Left ventricle myocardium inferior (tissue), 1 donor: ENCODE measurements at regions not wholly inside any gene's neighbourhood (a gene's known extent, or its start where the extent isn't known, plus 50 kb on each side); places are given as distances from the start of the nearest gene placed in this dataset.

ENCODE experiments used
- DNase-seq: peaks from one replicate; pipeline ENCODE4 v3.0.0-alpha.2; 2020
- H3K27ac ChIP-seq: fragments of 200-600 bp; replicated peaks from 2 replicates; pipeline ENCODE4 v1.8.0; 2021
- H3K27me3 ChIP-seq: fragments of 200-600 bp; 2 replicates; pipeline ENCODE4 v1.8.0; 2021; ENCODE audit warnings: low read depth
- H3K36me3 ChIP-seq: fragments of 200-600 bp; 2 replicates; pipeline ENCODE4 v1.8.0; 2021
- H3K4me1 ChIP-seq: fragments of 200-600 bp; 2 replicates; pipeline ENCODE4 v1.8.0; 2021
- H3K4me3 ChIP-seq: fragments of 200-600 bp; 2 replicates; pipeline ENCODE4 v1.8.0; 2021; ENCODE audit warnings: mild to moderate bottlenecking, moderate library complexity
- H3K9me3 ChIP-seq: fragments of 200-600 bp; replicated peaks from 2 replicates; pipeline ENCODE4 v1.8.0; 2021
- intact Hi-C: fragments of 100-400 bp; cut with micrococcal nuclease; formaldehyde crosslinking; loops from one replicate; pipeline ENCODE4 v1.11.0; 2022
- TF ChIP-seq, protein P1 (sequence below): fragments of 200-600 bp; IDR thresholded peaks from 2 replicates; pipeline ENCODE4 v1.8.0; 2021; ENCODE audit warnings: antibody characterized with exemption, mild to moderate bottlenecking, borderline replicate concordance
- donor health status: DM: no; HTN: yes; CAD: no; lungs with severe emphysema.

DNA sequence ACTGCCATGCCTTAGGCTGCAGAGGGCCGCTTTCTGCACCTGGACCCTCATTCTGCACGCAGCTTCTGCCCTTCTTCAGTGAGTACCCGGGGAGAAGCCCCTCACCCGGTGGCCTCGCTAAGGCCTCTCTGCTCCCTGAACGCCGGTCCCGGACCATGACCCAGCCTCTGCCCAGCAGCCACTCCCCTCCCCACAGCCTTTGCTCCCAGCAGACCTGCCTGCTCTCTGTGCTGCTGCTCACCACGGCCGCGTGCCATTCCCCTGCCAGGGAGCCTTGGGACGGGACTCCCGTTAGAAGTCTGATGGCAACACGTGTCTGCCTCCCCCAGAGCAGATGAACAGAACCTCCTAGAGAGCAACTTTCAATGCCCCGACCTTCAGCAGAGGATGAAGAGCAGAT is 282.8 kb downstream of the NDUFA10 start:
- Histone ChIP-seq H3K36me3 (no peaks in the 10 kb centered on the region), H3K27me3 (peaks cover 66% of the 10 kb centered on the region), H3K9me3 (no peaks in the 10 kb centered on the region), H3K4me1 (no peaks in the 10 kb centered on the region), H3K27ac (no peak overlapping the region), H3K4me3 (no peak overlapping the region)
- DNase-seq: no peak
- intact Hi-C loops: no loop called here
- TF ChIP-seq, protein P1, sequence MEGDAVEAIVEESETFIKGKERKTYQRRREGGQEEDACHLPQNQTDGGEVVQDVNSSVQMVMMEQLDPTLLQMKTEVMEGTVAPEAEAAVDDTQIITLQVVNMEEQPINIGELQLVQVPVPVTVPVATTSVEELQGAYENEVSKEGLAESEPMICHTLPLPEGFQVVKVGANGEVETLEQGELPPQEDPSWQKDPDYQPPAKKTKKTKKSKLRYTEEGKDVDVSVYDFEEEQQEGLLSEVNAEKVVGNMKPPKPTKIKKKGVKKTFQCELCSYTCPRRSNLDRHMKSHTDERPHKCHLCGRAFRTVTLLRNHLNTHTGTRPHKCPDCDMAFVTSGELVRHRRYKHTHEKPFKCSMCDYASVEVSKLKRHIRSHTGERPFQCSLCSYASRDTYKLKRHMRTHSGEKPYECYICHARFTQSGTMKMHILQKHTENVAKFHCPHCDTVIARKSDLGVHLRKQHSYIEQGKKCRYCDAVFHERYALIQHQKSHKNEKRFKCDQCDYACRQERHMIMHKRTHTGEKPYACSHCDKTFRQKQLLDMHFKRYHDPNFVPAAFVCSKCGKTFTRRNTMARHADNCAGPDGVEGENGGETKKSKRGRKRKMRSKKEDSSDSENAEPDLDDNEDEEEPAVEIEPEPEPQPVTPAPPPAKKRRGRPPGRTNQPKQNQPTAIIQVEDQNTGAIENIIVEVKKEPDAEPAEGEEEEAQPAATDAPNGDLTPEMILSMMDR: no peak

DNA sequence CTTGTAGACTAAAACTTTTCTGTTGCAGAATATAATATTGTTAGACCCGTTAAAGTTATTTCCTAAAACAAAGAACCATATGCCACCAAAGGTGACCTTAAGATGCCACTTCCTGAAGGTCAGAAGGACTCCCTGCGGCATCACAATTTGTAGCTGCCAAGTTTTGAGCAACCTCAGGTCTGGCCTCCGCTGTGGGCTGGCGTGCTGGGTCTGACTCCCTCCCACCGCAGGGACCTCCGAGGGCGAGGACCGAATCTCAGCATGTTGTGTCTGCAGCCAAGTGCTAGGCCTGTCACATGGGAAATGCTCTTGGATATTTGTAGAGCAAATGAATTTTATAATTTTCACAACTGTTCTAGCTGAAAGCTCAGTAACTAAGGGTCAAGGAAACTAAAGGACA is 285.9 kb downstream of the NDUFA10 start:
- Histone ChIP-seq H3K4me1 (no peaks in the 10 kb centered on the region), H3K27ac (no peak overlapping the region), H3K9me3 (no peaks in the 10 kb centered on the region), H3K36me3 (no peaks in the 10 kb centered on the region), H3K4me3 (no peak overlapping the region), H3K27me3 (peaks cover 60% of the 10 kb centered on the region)
- intact Hi-C loops: no loop called here
- no peak for DNase-seq
- TF ChIP-seq, protein P1: no peak

DNA sequence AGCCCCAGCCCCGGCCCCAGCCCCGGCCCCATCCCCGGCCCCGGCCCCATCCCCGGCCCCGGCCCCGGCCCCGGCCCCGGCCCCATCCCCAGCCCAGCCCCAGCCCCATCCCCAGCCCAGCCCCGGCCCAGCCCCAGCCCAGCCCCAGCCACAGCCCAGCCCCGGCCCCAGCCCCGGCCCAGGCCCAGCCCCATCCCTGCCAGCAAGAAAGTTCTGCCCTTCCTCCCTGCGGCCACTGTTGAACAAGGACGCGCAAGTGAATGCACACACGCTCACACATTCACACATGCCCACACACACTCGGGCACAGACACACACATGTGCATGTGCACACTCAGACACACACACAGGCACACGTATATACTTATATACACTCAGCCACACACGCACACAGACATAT is 287.0 kb downstream of the NDUFA10 start:
- TF ChIP-seq, protein P1: no peak
- Histone ChIP-seq H3K27ac (no peak overlapping the region), H3K4me3 (no peak overlapping the region), H3K4me1 (no peaks in the 10 kb centered on the region), H3K9me3 (no peaks in the 10 kb centered on the region), H3K27me3 (peaks cover 50% of the 10 kb centered on the region), H3K36me3 (no peaks in the 10 kb centered on the region)
- intact Hi-C loops: no loop called here
- no peak for DNase-seq

DNA sequence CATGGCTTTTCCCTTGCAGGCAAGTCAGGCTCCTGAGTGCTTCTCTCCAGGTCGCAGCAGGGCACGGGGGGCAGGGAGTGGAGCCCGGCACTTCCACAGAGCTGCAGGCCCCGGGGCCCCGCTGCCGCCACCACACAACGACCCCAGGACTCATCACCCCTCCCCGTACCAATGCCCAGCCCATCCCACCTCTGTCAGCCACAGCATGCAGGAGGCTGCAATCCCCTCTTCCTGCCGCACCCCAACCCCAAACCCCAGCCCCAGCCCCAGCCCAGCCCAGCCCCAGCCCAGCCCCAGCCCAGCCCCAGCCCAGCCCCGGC is 288.0 kb downstream of the NDUFA10 start:
- Histone ChIP-seq H3K36me3 (no peaks in the 10 kb centered on the region), H3K9me3 (no peaks in the 10 kb centered on the region), H3K27ac (no peak overlapping the region), H3K4me1 (no peaks in the 10 kb centered on the region), H3K27me3 (peaks cover 49% of the 10 kb centered on the region), H3K4me3 (no peak overlapping the region)
- no peak for DNase-seq
- TF ChIP-seq, protein P1: no peak
- intact Hi-C loops: no loop called here

DNA sequence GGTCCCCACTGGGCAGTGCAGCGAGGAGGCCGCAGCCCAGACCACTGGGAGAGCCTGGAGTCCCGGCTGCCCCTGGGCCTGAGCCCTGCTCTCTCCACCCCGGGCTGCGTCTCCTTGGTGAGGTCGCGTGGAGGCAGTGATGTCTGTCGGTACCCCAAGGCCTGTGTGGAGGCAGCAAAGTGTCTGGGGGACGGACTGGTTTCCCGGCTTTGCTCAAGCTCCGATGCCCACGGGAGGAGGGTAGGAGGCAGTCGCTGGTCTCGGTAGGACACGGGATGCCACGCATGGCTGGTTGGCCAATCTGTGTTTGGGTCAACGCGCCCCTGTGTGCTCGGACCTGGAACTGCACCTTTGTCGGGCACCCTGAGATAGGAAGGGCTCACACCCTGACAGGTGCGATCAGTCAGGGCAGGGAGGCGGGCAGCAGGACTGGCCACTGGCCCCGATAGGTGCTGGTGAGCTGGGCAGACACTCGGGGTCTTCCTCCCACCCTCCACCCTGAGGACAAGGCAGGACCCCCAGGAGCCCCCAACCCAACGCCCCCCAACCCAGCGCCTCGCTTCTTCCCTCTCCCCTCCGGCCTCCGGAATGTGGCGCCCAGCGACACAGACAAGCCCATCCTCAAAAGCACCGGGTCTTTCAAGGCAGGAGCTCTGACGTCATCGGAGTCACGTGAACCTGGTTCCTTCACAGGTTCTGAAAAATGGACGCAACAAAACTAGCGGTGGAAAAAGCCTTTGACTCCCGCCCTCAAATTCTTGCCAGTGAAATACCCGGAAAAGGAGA is 288.6 kb downstream of the NDUFA10 start:
- no peaks in the 10 kb centered on the region for H3K36me3 ChIP-seq
- TF ChIP-seq, protein P1: no peak
- H3K4me1 ChIP-seq: no peaks in the 10 kb centered on the region
- H3K27me3 ChIP-seq: peaks cover 48% of the 10 kb centered on the region
- no peak overlapping the region for H3K4me3 ChIP-seq
- H3K9me3 ChIP-seq: no peaks in the 10 kb centered on the region
- H3K27ac ChIP-seq: no peak overlapping the region
- intact Hi-C loops: no loop called here
- no peak for DNase-seq
